ENCODE measurements at regions not wholly inside any gene's neighbourhood (a gene's known extent, or its start where the extent isn't known, plus 50 kb on each side); places are given as distances from the start of the nearest gene placed in this dataset.

- DNase-seq (ENCODE audit: low read depth in 2 of 2, low spot score in 1 of 2): no peak
Observed at GRCh38 chr5:54653956-54654614, 136.5 kb downstream of the SNX18 start.

- no peak for DNase-seq (ENCODE audit: low read depth in 2 of 2, low spot score in 1 of 2)
Observed at GRCh38 chr5:54651482-54652076, 134.0 kb downstream of the SNX18 start.

GRCh38 chr5:54649041-54649504, 131.5 kb downstream of the SNX18 start:
- DNase-seq (ENCODE audit: low read depth in 2 of 2, low spot score in 1 of 2): no peak

- DNase-seq (ENCODE audit: low read depth in 2 of 2, low spot score in 1 of 2): peak; percentile 40 to 46
Observed at GRCh38 chr5:54646356-54647101, 129.0 kb downstream of the SNX18 start.

- DNase-seq (ENCODE audit: low read depth in 2 of 2, low spot score in 1 of 2): no peak
Observed at GRCh38 chr5:54645882-54646355, 128.4 kb downstream of the SNX18 start.

- DNase-seq (ENCODE audit: low read depth in 2 of 2, low spot score in 1 of 2): no peak
Observed at GRCh38 chr5:54644226-54644625, 126.7 kb downstream of the SNX18 start.

- no peak for DNase-seq (ENCODE audit: low read depth in 2 of 2, low spot score in 1 of 2)
Observed at GRCh38 chr5:54643685-54644106, 126.1 kb downstream of the SNX18 start.

- no peak for DNase-seq (ENCODE audit: low read depth in 2 of 2, low spot score in 1 of 2)
Observed at GRCh38 chr5:54639621-54640020, 122.1 kb downstream of the SNX18 start.

- no peak for DNase-seq (ENCODE audit: low read depth in 2 of 2, low spot score in 1 of 2)
Observed at GRCh38 chr5:54638106-54638505, 120.5 kb downstream of the SNX18 start.

GRCh38 chr5:54637654-54638053, 120.1 kb downstream of the SNX18 start:
- no peak for DNase-seq (ENCODE audit: low read depth in 2 of 2, low spot score in 1 of 2)

GRCh38 chr5:54634089-54634488, 116.5 kb downstream of the SNX18 start:
- no peak for DNase-seq (ENCODE audit: low read depth in 2 of 2, low spot score in 1 of 2)

- DNase-seq (ENCODE audit: low read depth in 2 of 2, low spot score in 1 of 2): no peak
Observed at GRCh38 chr5:54632131-54632701, 114.7 kb downstream of the SNX18 start.

- DNase-seq (ENCODE audit: low read depth in 2 of 2, low spot score in 1 of 2): no peak
Observed at GRCh38 chr5:54630738-54631359, 113.3 kb downstream of the SNX18 start.

- no peak for DNase-seq (ENCODE audit: low read depth in 2 of 2, low spot score in 1 of 2)
Observed at GRCh38 chr5:54629115-54629514, 111.6 kb downstream of the SNX18 start.

- DNase-seq (ENCODE audit: low read depth in 2 of 2, low spot score in 1 of 2): no peak
Observed at GRCh38 chr5:54628050-54628449, 110.5 kb downstream of the SNX18 start.

GRCh38 chr5:54626407-54626806, 108.8 kb downstream of the SNX18 start:
- no peak for DNase-seq (ENCODE audit: low read depth in 2 of 2, low spot score in 1 of 2)

- DNase-seq (ENCODE audit: low read depth in 2 of 2, low spot score in 1 of 2): no peak
Observed at GRCh38 chr5:54624805-54625568, 107.4 kb downstream of the SNX18 start.

- DNase-seq (ENCODE audit: low read depth in 2 of 2, low spot score in 1 of 2): no peak
Observed at GRCh38 chr5:54621709-54622108, 104.2 kb downstream of the SNX18 start.

- no peak for DNase-seq (ENCODE audit: low read depth in 2 of 2, low spot score in 1 of 2)
Observed at GRCh38 chr5:54621048-54621447, 103.5 kb downstream of the SNX18 start.

GRCh38 chr5:54620141-54620933, 102.8 kb downstream of the SNX18 start:
- no peak for DNase-seq (ENCODE audit: low read depth in 2 of 2, low spot score in 1 of 2)
